K562 (cell line): ENCODE measurements at regions not wholly inside any gene's neighbourhood (a gene's known extent, or its start where the extent isn't known, plus 50 kb on each side); places are given as distances from the start of the nearest gene placed in this dataset.

Experiments
- BRCA1 ChIP-seq, 2 experiments: fragments of 450-650 bp in 1 of 2; sonication (generic) in 1 of 2; formaldehyde crosslinking in 1 of 2; IDR thresholded peaks; 2 replicates each; pipeline versions ENCODE4 v1.5.0 to v1.6.1; 2017 to 2020; ENCODE audit warnings: mild to moderate bottlenecking in 1 of 2, missing genetic modification reagents in 1 of 2
- CCNT2 ChIP-seq: IDR thresholded peaks from 2 replicates; pipeline ENCODE4 v1.6.1; 2011; ENCODE audit warnings: borderline replicate concordance, low read depth, mild to moderate bottlenecking, moderate library complexity, mixed read lengths, low read length; ENCODE audit not compliant: insufficient read length; ENCODE audit errors: extremely low read depth
- KLF16 ChIP-seq: IDR thresholded peaks from 2 replicates; pipeline ENCODE4 v1.6.1; 2016; ENCODE audit warnings: antibody characterized with exemption
- MYC ChIP-seq, 2 experiments: fragments of 250-450 bp in 1 of 2; sonication (Bioruptor Pico) in 1 of 2; IDR thresholded peaks; 2 replicates each; pipeline versions ENCODE4 v1.5.1 to v1.6.1; 2012 to 2021; ENCODE audit warnings: low read depth in 2 of 2, borderline replicate concordance in 1 of 2, improper control_type of control experiment in 1 of 2, low read length in 1 of 2, mild to moderate bottlenecking in 1 of 2, moderate library complexity in 1 of 2
- MYNN ChIP-seq, 2 experiments: sonication (generic); formaldehyde crosslinking in 1 of 2; IDR thresholded peaks; 2 replicates each; pipeline versions ENCODE4 v1.5.0 to v1.6.1; 2016 to 2020; ENCODE audit warnings: antibody characterized with exemption in 1 of 2, missing genetic modification reagents in 1 of 2
- NCOA1 ChIP-seq: fragments of 450-650 bp; IDR thresholded peaks from 2 replicates; pipeline ENCODE4 v1.6.1; 2016; ENCODE audit warnings: low read depth
- PHF21A ChIP-seq: fragments of 450-650 bp; IDR thresholded peaks from 2 replicates; pipeline ENCODE4 v1.6.1; 2017; ENCODE audit warnings: low read depth, borderline replicate concordance
- SIN3A ChIP-seq, 2 experiments: fragments of 150-350 bp in 1 of 2; IDR thresholded peaks; 2 replicates each; pipeline ENCODE4 v1.6.1; 2011 to 2016; ENCODE audit warnings: borderline replicate concordance in 2 of 2, low read depth in 2 of 2, low read length in 2 of 2, mild to moderate bottlenecking in 2 of 2, moderate library complexity in 2 of 2; ENCODE audit not compliant: control insufficient read depth in 1 of 2
- TF ChIP-seq, protein P1 (sequence below), 3 experiments: IDR thresholded peaks in 2 of 3; conservative IDR thresholded peaks in 1 of 3; 2 replicates each; pipeline ENCODE4 v1.5.1; 2011 to 2012; ENCODE audit warnings: low read length in 3 of 3, mild to moderate bottlenecking in 3 of 3, control low read depth in 2 of 3, improper control_type of control experiment in 1 of 3, inconsistent platforms in 1 of 3, low read depth in 1 of 3, mixed read lengths in 1 of 3, moderate library complexity in 1 of 3; ENCODE audit not compliant: insufficient read depth in 2 of 3
- TF ChIP-seq, protein P2 (sequence below): fragments of 450-650 bp; IDR thresholded peaks from 2 replicates; pipeline ENCODE4 v1.6.1; 2016; ENCODE audit warnings: missing biosample characterization, missing genetic modification characterization
- TF ChIP-seq, protein P3 (sequence below): fragments of 450-650 bp; IDR thresholded peaks from 2 replicates; pipeline ENCODE4 v1.6.1; 2018; ENCODE audit not compliant: partially characterized antibody

- TF ChIP-seq, protein P1, sequence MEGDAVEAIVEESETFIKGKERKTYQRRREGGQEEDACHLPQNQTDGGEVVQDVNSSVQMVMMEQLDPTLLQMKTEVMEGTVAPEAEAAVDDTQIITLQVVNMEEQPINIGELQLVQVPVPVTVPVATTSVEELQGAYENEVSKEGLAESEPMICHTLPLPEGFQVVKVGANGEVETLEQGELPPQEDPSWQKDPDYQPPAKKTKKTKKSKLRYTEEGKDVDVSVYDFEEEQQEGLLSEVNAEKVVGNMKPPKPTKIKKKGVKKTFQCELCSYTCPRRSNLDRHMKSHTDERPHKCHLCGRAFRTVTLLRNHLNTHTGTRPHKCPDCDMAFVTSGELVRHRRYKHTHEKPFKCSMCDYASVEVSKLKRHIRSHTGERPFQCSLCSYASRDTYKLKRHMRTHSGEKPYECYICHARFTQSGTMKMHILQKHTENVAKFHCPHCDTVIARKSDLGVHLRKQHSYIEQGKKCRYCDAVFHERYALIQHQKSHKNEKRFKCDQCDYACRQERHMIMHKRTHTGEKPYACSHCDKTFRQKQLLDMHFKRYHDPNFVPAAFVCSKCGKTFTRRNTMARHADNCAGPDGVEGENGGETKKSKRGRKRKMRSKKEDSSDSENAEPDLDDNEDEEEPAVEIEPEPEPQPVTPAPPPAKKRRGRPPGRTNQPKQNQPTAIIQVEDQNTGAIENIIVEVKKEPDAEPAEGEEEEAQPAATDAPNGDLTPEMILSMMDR (IDR thresholded peaks at IDR 0.05 in 2 of 3, conservative IDR thresholded peaks at IDR 0.05 in 1 of 3; ENCODE audit: insufficient read depth in 2 of 3, low read depth in 1 of 3, low read length in 3 of 3): no peak
- no peak for TF ChIP-seq MYNN (IDR thresholded peaks at IDR 0.05)
- no peak for TF ChIP-seq MYNN (CRISPR knock-in tag; IDR thresholded peaks at IDR 0.05)
- TF ChIP-seq KLF16: no peak
- TF ChIP-seq SIN3A (IDR thresholded peaks at IDR 0.05; ENCODE audit: borderline replicate concordance in 2 of 2, control insufficient read depth in 1 of 2, low read depth in 2 of 2, low read length in 2 of 2): no peak
- TF ChIP-seq MYC (IDR thresholded peaks at IDR 0.05; ENCODE audit: low read depth, low read length): no peak
- TF ChIP-seq MYC (CRISPR knock-in tag; IDR thresholded peaks at IDR 0.05; ENCODE audit: borderline replicate concordance, low read depth): no peak
- no peak for TF ChIP-seq NCOA1
- TF ChIP-seq BRCA1 (IDR thresholded peaks at IDR 0.05): no peak
- TF ChIP-seq BRCA1 (CRISPR knock-in tag; IDR thresholded peaks at IDR 0.05): no peak
- TF ChIP-seq CCNT2: no peak
- TF ChIP-seq, protein P2, sequence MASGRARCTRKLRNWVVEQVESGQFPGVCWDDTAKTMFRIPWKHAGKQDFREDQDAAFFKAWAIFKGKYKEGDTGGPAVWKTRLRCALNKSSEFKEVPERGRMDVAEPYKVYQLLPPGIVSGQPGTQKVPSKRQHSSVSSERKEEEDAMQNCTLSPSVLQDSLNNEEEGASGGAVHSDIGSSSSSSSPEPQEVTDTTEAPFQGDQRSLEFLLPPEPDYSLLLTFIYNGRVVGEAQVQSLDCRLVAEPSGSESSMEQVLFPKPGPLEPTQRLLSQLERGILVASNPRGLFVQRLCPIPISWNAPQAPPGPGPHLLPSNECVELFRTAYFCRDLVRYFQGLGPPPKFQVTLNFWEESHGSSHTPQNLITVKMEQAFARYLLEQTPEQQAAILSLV (tag): no peak
- TF ChIP-seq, protein P3, sequence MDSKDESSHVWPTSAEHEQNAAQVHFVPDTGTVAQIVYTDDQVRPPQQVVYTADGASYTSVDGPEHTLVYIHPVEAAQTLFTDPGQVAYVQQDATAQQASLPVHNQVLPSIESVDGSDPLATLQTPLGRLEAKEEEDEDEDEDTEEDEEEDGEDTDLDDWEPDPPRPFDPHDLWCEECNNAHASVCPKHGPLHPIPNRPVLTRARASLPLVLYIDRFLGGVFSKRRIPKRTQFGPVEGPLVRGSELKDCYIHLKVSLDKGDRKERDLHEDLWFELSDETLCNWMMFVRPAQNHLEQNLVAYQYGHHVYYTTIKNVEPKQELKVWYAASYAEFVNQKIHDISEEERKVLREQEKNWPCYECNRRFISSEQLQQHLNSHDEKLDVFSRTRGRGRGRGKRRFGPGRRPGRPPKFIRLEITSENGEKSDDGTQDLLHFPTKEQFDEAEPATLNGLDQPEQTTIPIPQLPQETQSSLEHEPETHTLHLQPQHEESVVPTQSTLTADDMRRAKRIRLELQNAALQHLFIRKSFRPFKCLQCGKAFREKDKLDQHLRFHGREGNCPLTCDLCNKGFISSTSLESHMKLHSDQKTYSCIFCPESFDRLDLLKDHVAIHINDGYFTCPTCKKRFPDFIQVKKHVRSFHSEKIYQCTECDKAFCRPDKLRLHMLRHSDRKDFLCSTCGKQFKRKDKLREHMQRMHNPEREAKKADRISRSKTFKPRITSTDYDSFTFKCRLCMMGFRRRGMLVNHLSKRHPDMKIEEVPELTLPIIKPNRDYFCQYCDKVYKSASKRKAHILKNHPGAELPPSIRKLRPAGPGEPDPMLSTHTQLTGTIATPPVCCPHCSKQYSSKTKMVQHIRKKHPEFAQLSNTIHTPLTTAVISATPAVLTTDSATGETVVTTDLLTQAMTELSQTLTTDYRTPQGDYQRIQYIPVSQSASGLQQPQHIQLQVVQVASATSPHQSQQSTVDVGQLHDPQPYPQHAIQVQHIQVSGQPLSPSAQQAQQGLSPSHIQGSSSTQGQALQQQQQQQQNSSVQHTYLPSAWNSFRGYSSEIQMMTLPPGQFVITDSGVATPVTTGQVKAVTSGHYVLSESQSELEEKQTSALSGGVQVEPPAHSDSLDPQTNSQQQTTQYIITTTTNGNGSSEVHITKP: no peak
- no peak for TF ChIP-seq PHF21A
Measured at GRCh38 chr2:208645226-208645625, 238.6 kb downstream of the PTH2R start.
